B cell (primary cell): ENCODE measurements at regions not wholly inside any gene's neighbourhood (a gene's known extent, or its start where the extent isn't known, plus 50 kb on each side); places are given as distances from the start of the nearest gene placed in this dataset.

Experiments
- ATAC-seq: fragments of 200-7000 bp; cut with Tn5 transposase; one replicate; pipeline ENCODE4 v1.10.0; 2021; ENCODE audit warnings: low read depth, mild to moderate bottlenecking, moderate number of reproducible peaks, moderate library complexity
- CTCF ChIA-PET: fragments of 350-600 bp; sonication (Branson Sonifier 250); formaldehyde crosslinking; loops from one replicate; lab custom pipeline; 2021; ENCODE audit warnings: antibody characterized with exemption, inconsistent platforms; lab: Charles Lee
- POLR2A ChIA-PET: fragments of 350-600 bp; sonication (Branson Sonifier 250); formaldehyde crosslinking; loops from one replicate; lab custom pipeline; 2021; ENCODE audit warnings: antibody characterized with exemption; lab: Charles Lee
- DNase-seq: peaks from one replicate; pipeline ENCODE4 v3.0.0; 2013
- H2AFZ ChIP-seq: 2 replicates; pipeline ENCODE4 v1.6.1; 2012; ENCODE audit warnings: mild to moderate bottlenecking, low read depth, low read length; ENCODE audit not compliant: insufficient read depth, poor library complexity, severe bottlenecking
- H3K27ac ChIP-seq, 2 donors: 1 replicate in 1 of 2; 2 replicates in 1 of 2; pipeline ENCODE4 v1.5.1; 2012 to 2013; ENCODE audit warnings: low read length in 2 of 2, mild to moderate bottlenecking in 2 of 2, moderate library complexity in 1 of 2
- H3K27me3 ChIP-seq, 4 experiments: fragments of 200-600 bp in 1 of 4; sonication (generic) in 1 of 4; replicated peaks in 1 of 4; 1 replicate in 2 of 4; 2 replicates in 2 of 4; pipeline versions ENCODE4 v1.6.1 to v1.7.0; 2013 to 2016; ENCODE audit warnings: low read length in 3 of 4, mild to moderate bottlenecking in 2 of 4, mixed read lengths in 1 of 4, moderate library complexity in 1 of 4; ENCODE audit not compliant: insufficient read depth in 4 of 4, control insufficient read depth in 3 of 4; ENCODE audit errors: control extremely low read depth in 1 of 4
- H3K36me3 ChIP-seq, 2 experiments: replicated peaks in 1 of 2; 1 replicate in 1 of 2; 2 replicates in 1 of 2; pipeline versions ENCODE4 v1.6.1 to v1.7.1; 2013; ENCODE audit warnings: low read length in 1 of 2; ENCODE audit not compliant: insufficient read depth in 2 of 2, control insufficient read depth in 1 of 2; ENCODE audit errors: control extremely low read depth in 1 of 2, extremely low read depth in 1 of 2
- H3K4me1 ChIP-seq, 2 donors: fragments of 200-600 bp in 1 of 2; sonication (generic) in 1 of 2; 1 replicate in 1 of 2; 2 replicates in 1 of 2; pipeline versions ENCODE4 v1.5.1 to v1.6.1; 2013 to 2017; ENCODE audit warnings: low read length in 2 of 2; ENCODE audit not compliant: control insufficient read depth in 2 of 2, insufficient read depth in 2 of 2
- H3K4me2 ChIP-seq: replicated peaks from 2 replicates; pipeline ENCODE3; 2012; ENCODE audit warnings: mild to moderate bottlenecking, low read depth, low read length; ENCODE audit not compliant: poor library complexity, severe bottlenecking
- H3K4me3 ChIP-seq, 5 experiments: fragments of 200-600 bp in 1 of 5; sonication (generic) in 1 of 5; 1 replicate in 3 of 5; 2 replicates in 2 of 5; pipeline versions ENCODE4 v1.5.1 to v1.7.0; 2011 to 2016; ENCODE audit warnings: low read length in 4 of 5, mild to moderate bottlenecking in 4 of 5, low read depth in 2 of 5, control low read depth in 1 of 5, moderate library complexity in 1 of 5; ENCODE audit not compliant: insufficient read depth in 1 of 5; ENCODE audit errors: control extremely low read depth in 1 of 5, extremely low read depth in 1 of 5
- H3K79me2 ChIP-seq: fragments of 200-600 bp; sonication (generic); one replicate; pipeline ENCODE4 v1.6.0; 2016; ENCODE audit warnings: low read length; ENCODE audit not compliant: control insufficient read depth, insufficient read depth
- H3K9ac ChIP-seq: fragments of 200-600 bp; sonication (generic); 2 replicates; pipeline ENCODE4 v1.6.1; 2017; ENCODE audit warnings: mild to moderate bottlenecking, low read length, moderate library complexity
- H3K9me3 ChIP-seq, 3 donors: one replicate each; pipeline versions ENCODE4 v1.6.1 to v1.7.1; 2013; ENCODE audit warnings: low read length in 2 of 3; ENCODE audit not compliant: control insufficient read depth in 2 of 3, insufficient read depth in 1 of 3; ENCODE audit errors: control extremely low read depth in 1 of 3
- H4K20me1 ChIP-seq: 2 replicates; pipeline ENCODE4 v1.6.0; 2012; ENCODE audit warnings: mild to moderate bottlenecking, low read length; ENCODE audit not compliant: insufficient read depth, control insufficient read depth, poor library complexity, severe bottlenecking
- H3K27ac Mint-ChIP-seq: one replicate; pipeline ENCODE4 v1.8.0; 2021; ENCODE audit warnings: mixed read lengths
- H3K27me3 Mint-ChIP-seq: one replicate; pipeline ENCODE4 v1.8.0; 2021; ENCODE audit warnings: mixed read lengths
- H3K4me1 Mint-ChIP-seq: one replicate; pipeline ENCODE4 v1.8.0; 2021; ENCODE audit warnings: mixed read lengths
- H3K4me3 Mint-ChIP-seq: one replicate; pipeline ENCODE4 v1.8.0; 2021; ENCODE audit warnings: mixed read lengths
- H3K9me3 Mint-ChIP-seq: one replicate; pipeline ENCODE4 v1.8.0; 2022; ENCODE audit warnings: mixed read lengths; ENCODE audit not compliant: insufficient read depth
- CTCF ChIP-seq: fragments of 200-600 bp; IDR thresholded peaks from one replicate; pipeline ENCODE4 v1.8.0; 2022; ENCODE audit warnings: antibody characterized with exemption, mild to moderate bottlenecking
- EZH2 ChIP-seq: IDR thresholded peaks from 2 replicates; pipeline ENCODE4 v1.6.1; 2012; ENCODE audit warnings: borderline replicate concordance, low read depth, mild to moderate bottlenecking, moderate library complexity, low read length; ENCODE audit not compliant: insufficient read depth, poor library complexity, severe bottlenecking
- WGBS: methylation state at CpG from one replicate; pipeline ENCODE4 v1.1.5; 2013; ENCODE audit warnings: missing lambda C conversion rate; ENCODE audit not compliant: insufficient coverage; 5-methylcytosine and 5-hydroxymethylcytosine counted together
- intact Hi-C: fragments of 100-400 bp; cut with micrococcal nuclease; formaldehyde crosslinking; loops from one replicate; pipeline ENCODE4 v1.10.0; 2022

- Mint-ChIP-seq H3K4me1 (peaks cover 2% of the 10 kb centered on the region), H3K27me3 (peaks cover 6% of the 10 kb centered on the region), H3K27ac (no peak overlapping the region), H3K4me3 (no peak overlapping the region), H3K9me3 (no peaks in the 10 kb centered on the region)
- Histone ChIP-seq H3K27me3 (no peaks in the 10 kb centered on the region), H4K20me1 (no peaks in the 10 kb centered on the region), H3K4me2 (no peak overlapping the region), H3K4me3 (no peak overlapping the region), H2AFZ (no peak overlapping the region), H3K36me3 (no peaks in the 10 kb centered on the region), H3K4me1 (no peaks in the 10 kb centered on the region), H3K27ac (no peak overlapping the region), H3K79me2 (no peaks in the 10 kb centered on the region), H3K9ac (no peak overlapping the region), H3K9me3 (no peaks in the 10 kb centered on the region)
- intact Hi-C loops = no loop called here
- WGBS = 62% methylated on average over 4 of the region's 6 CpGs
- CTCF ChIA-PET = interaction anchor here (1.5 kb wide), 1 partner anchor 9 kb away, joined by 7 read pairs; no protein-coding TSS in a partner anchor
- POLR2A ChIA-PET = no interaction called here
- ATAC-seq (no peak), DNase-seq (no peak)
- TF ChIP-seq EZH2 (no peak), CTCF (no peak)
Observed at GRCh38 chr2:212683346-212684097, 144.9 kb upstream of the ERBB4 start.

- no peak overlapping the region for H3K9ac ChIP-seq
- H3K4me1 Mint-ChIP-seq = peaks cover 2% of the 10 kb centered on the region
- no CpG with 5 or more reads among the region's 3 CpGs for WGBS
- no peaks in the 10 kb centered on the region for H3K36me3 ChIP-seq
- H3K27me3 ChIP-seq = no peaks in the 10 kb centered on the region
- POLR2A ChIA-PET = no interaction called here
- H3K4me1 ChIP-seq = no peaks in the 10 kb centered on the region
- H3K9me3 Mint-ChIP-seq = no peaks in the 10 kb centered on the region
- no peak overlapping the region for H2AFZ ChIP-seq
- H4K20me1 ChIP-seq = no peaks in the 10 kb centered on the region
- ATAC-seq (no peak), DNase-seq (no peak)
- peaks cover 8% of the 10 kb centered on the region for H3K27me3 Mint-ChIP-seq
- TF ChIP-seq EZH2 = no peak
- TF ChIP-seq CTCF = no peak
- no peak overlapping the region for H3K27ac Mint-ChIP-seq
- H3K4me2 ChIP-seq = no peak overlapping the region
- no peaks in the 10 kb centered on the region for H3K79me2 ChIP-seq
- H3K4me3 Mint-ChIP-seq = no peak overlapping the region
- H3K27ac ChIP-seq = no peak overlapping the region
- H3K4me3 ChIP-seq = no peak overlapping the region
- H3K9me3 ChIP-seq = no peaks in the 10 kb centered on the region
- CTCF ChIA-PET = no interaction called here
- intact Hi-C loops = no loop called here
Observed at GRCh38 chr2:212682937-212683336, 144.3 kb upstream of the ERBB4 start.
